NT2/D1 (cell line): ENCODE measurements at regions not wholly inside any gene's neighbourhood (a gene's known extent, or its start where the extent isn't known, plus 50 kb on each side); places are given as distances from the start of the nearest gene placed in this dataset.

Source experiments
- DNase-seq: peaks from one replicate; pipeline ENCODE4 v3.0.0-alpha.2; 2011; ENCODE audit warnings: low read depth, low spot score
- H3K27me3 ChIP-seq: 2 replicates; pipeline ENCODE4 v1.6.0; 2011; ENCODE audit warnings: mild to moderate bottlenecking; ENCODE audit not compliant: insufficient read length, insufficient read depth
- H3K36me3 ChIP-seq: 2 replicates; pipeline ENCODE4 v1.6.1; 2011; ENCODE audit warnings: mild to moderate bottlenecking, low read length, mixed read lengths; ENCODE audit not compliant: insufficient read depth, insufficient read length
- H3K4me1 ChIP-seq: 2 replicates; pipeline ENCODE4 v1.5.1; 2011; ENCODE audit not compliant: insufficient read depth, insufficient read length
- H3K4me3 ChIP-seq: 2 replicates; pipeline ENCODE4 v1.5.1; 2011; ENCODE audit warnings: low read depth; ENCODE audit not compliant: insufficient read length
- H3K9ac ChIP-seq: 2 replicates; pipeline ENCODE4 v1.6.0; 2011; ENCODE audit warnings: low read depth; ENCODE audit not compliant: insufficient read length
- H3K9me3 ChIP-seq: 2 replicates; pipeline ENCODE4 v1.5.1; 2011; ENCODE audit warnings: mild to moderate bottlenecking, low read length; ENCODE audit not compliant: insufficient read depth
- SUZ12 ChIP-seq: IDR thresholded peaks from 2 replicates; pipeline ENCODE4 v1.6.1; 2011; ENCODE audit not compliant: insufficient read length, insufficient read depth; ENCODE audit errors: extremely low read depth
- YY1 ChIP-seq: IDR thresholded peaks from 2 replicates; pipeline ENCODE4 v1.6.1; 2011; ENCODE audit not compliant: insufficient read length, insufficient read depth
- ZNF274 ChIP-seq: IDR thresholded peaks from 2 replicates; pipeline ENCODE4 v1.6.1; 2011; ENCODE audit warnings: mild to moderate bottlenecking, low read depth, low read length

DNA sequence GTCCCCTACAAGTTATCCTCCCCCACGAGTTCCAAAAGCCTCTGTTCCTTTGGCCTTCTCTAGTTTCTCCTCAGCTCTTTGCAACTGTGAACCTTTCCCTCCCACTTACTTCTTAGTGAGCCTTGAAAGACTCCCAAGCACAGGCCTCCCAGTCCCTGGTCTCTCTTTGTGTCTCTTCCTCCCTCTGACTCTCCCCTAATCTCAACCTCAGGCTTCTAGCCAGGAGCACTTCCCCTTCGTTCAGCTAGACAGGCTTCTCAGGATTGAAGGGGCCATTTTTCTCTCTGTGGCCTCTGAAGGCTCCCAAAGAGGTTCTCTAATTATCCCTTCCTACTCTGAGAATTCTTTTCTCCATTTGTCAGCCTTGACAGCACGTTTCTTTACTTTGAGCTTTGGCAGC, 50.2 kb upstream of the PHYHIPL start:
- TF ChIP-seq YY1 (no peak), ZNF274 (no peak), SUZ12 (no peak)
- Histone ChIP-seq H3K27me3 (no peaks in the 10 kb centered on the region), H3K4me1 (no peaks in the 10 kb centered on the region), H3K9ac (no peak overlapping the region), H3K36me3 (no peaks in the 10 kb centered on the region), H3K4me3 (no peak overlapping the region), H3K9me3 (no peaks in the 10 kb centered on the region)
- no peak for DNase-seq
